HepG2 (cell line): ENCODE measurements at regions not wholly inside any gene's neighbourhood (a gene's known extent, or its start where the extent isn't known, plus 50 kb on each side); places are given as distances from the start of the nearest gene placed in this dataset.

Experiments
- IRF2 ChIP-seq: IDR thresholded peaks from 2 replicates; pipeline ENCODE4 v1.6.1; 2018; ENCODE audit warnings: missing genetic modification reagents, missing compliant biosample characterization
- NAIF1 ChIP-seq: sonication (generic); formaldehyde crosslinking; IDR thresholded peaks from 2 replicates; pipeline ENCODE4 v1.5.0; 2020; ENCODE audit warnings: mild to moderate bottlenecking, missing genetic modification reagents, borderline replicate concordance
- RAD21 ChIP-seq: fragments of 450-650 bp; formaldehyde crosslinking; IDR thresholded peaks from 2 replicates; pipeline ENCODE4 v1.5.0; 2020; ENCODE audit warnings: mild to moderate bottlenecking
- SYNCRIP ChIP-seq: fragments of 200-400 bp; formaldehyde crosslinking; IDR thresholded peaks from 2 replicates; pipeline ENCODE4 v1.6.1; 2018; ENCODE audit warnings: mild to moderate bottlenecking, low read depth, low read length; ENCODE audit not compliant: insufficient read depth
- ZKSCAN1 ChIP-seq: fragments of 150-350 bp; IDR thresholded peaks from 2 replicates; pipeline ENCODE4 v1.6.1; 2014; ENCODE audit warnings: low read length
- ZNF24 ChIP-seq: fragments of 450-650 bp; IDR thresholded peaks from 2 replicates; pipeline ENCODE4 v1.6.1; 2017; ENCODE audit warnings: antibody characterized with exemption, mild to moderate bottlenecking
- ZNF274 ChIP-seq: sonication (generic); formaldehyde crosslinking; IDR thresholded peaks from 2 replicates; pipeline ENCODE4 v1.5.1; 2020; ENCODE audit warnings: mild to moderate bottlenecking, missing genetic modification reagents
- TF ChIP-seq, protein P1 (sequence below): sonication (generic); formaldehyde crosslinking; IDR thresholded peaks from 2 replicates; pipeline ENCODE4 v1.5.0; 2020; ENCODE audit warnings: mild to moderate bottlenecking, missing genetic modification reagents
- TF ChIP-seq, protein P2 (sequence below): IDR thresholded peaks from 2 replicates; pipeline ENCODE4 v1.6.1; 2016; ENCODE audit warnings: low read depth, borderline replicate concordance

DNA sequence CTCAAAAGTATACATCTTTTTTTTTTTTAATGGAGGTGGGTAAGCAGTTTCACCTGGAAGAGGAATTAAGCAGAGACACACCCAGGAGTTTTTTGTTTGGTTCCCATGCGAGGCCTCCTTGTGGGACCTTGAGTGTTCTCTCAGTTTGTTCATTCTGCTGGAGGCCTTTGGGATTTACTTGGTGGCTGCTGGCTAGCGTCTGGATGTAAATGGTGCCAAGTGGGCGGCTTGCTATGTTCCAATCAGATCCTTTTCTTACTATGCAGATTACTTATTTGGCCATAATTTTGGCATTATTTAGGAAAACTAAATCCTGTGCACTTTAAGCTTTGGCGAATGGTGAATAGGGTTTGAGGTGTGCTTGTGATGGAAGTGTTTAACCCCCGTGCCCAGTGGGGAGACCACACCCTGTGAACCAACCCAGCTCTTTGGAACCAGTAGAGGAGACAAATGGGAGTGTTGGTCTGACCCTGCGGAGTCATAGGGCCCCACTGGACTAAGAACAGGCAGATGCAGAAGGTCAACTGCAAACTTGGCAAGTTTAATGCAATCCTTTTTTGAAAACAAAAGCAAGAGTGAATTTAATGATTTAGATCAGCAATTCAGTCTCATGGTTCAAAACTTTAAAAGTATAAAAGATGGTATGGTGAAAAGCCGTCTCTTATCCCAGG is 79.4 kb downstream of the EBLN2 start:
- TF ChIP-seq RAD21 (CRISPR knock-in tag) (no peak), NAIF1 (CRISPR knock-in tag) (no peak), ZNF24 (no peak), IRF2 (CRISPR knock-in tag) (no peak), ZNF274 (CRISPR knock-in tag) (no peak), SYNCRIP (no peak), ZKSCAN1 (no peak)
- TF ChIP-seq, protein P1, sequence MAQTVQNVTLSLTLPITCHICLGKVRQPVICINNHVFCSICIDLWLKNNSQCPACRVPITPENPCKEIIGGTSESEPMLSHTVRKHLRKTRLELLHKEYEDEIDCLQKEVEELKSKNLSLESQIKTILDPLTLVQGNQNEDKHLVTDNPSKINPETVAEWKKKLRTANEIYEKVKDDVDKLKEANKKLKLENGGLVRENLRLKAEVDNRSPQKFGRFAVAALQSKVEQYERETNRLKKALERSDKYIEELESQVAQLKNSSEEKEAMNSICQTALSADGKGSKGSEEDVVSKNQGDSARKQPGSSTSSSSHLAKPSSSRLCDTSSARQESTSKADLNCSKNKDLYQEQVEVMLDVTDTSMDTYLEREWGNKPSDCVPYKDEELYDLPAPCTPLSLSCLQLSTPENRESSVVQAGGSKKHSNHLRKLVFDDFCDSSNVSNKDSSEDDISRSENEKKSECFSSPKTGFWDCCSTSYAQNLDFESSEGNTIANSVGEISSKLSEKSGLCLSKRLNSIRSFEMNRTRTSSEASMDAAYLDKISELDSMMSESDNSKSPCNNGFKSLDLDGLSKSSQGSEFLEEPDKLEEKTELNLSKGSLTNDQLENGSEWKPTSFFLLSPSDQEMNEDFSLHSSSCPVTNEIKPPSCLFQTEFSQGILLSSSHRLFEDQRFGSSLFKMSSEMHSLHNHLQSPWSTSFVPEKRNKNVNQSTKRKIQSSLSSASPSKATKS (CRISPR knock-in tag) = no peak
- TF ChIP-seq, protein P2, sequence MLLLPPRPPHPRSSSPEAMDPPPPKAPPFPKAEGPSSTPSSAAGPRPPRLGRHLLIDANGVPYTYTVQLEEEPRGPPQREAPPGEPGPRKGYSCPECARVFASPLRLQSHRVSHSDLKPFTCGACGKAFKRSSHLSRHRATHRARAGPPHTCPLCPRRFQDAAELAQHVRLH (CRISPR knock-in tag) = no peak
